Heart left ventricle (tissue), 13 donors: ENCODE measurements at regions not wholly inside any gene's neighbourhood (a gene's known extent, or its start where the extent isn't known, plus 50 kb on each side); places are given as distances from the start of the nearest gene placed in this dataset.

Source experiments
- CTCF ChIP-seq, 12 donors: fragments of 200-600 bp; sonication (generic) in 4 of 12; IDR thresholded peaks; one replicate each; pipeline versions ENCODE4 v1.5.0 to v1.8.0; 2018 to 2022; ENCODE audit warnings: antibody characterized with exemption in 12 of 12, mild to moderate bottlenecking in 5 of 12
- POLR2A ChIP-seq, 2 donors: fragments of 450-650 bp; IDR thresholded peaks; one replicate each; pipeline ENCODE4 v1.6.1; 2017; ENCODE audit warnings: antibody characterized with exemption in 2 of 2, mild to moderate bottlenecking in 2 of 2, moderate library complexity in 2 of 2
- donor health status: ischemic (EF 13 %, LVEDD 7.1; RV severe dilation, severe dysfunction).
- donor health status: DM: no; HTN: yes; CAD: no.
- donor health status: DM: no; HTN: no; CAD: no.
- donor health status: ischemic (EF 25% LVEDD 6.9; RV normal size, moderate dysfunction).
- donor health status: ischemic (EF 25% LVEDD 5.7; RV mildly dilated, moderate dysfunction).
- donor health status: ischemic (EF 35%, LVEDD 5.7; RV mildly dilated, moderate dysfunction).
- donor health status: nonischemic (EF 11% LVEDD 7.7; RV severe dilation, severe dysfunction).
- donor health status: DM: yes; HTN: yes; CAD: no.
- donor health status: PGD.
- donor health status: ischemic (EF 29% LVEDD 5.4; RV normal size, mild dysfunction).
- donor health status: nonischemic (EF 23%, LVEDD 6.1; RV moderate dilation, normal function).

GRCh38 chr4:38242101-38242500 is 281.9 kb downstream of the PTTG2 start:
- TF ChIP-seq CTCF (IDR thresholded peaks at IDR 0.05) (no peak), POLR2A (IDR thresholded peaks at IDR 0.05) (no peak)
